IgD-negative memory B cell (primary cell): ENCODE measurements at regions not wholly inside any gene's neighbourhood (a gene's known extent, or its start where the extent isn't known, plus 50 kb on each side); places are given as distances from the start of the nearest gene placed in this dataset.
A peak's percentile ranks its signal among the peaks of the same experiment; 100 is the strongest.

Experiments used
- H3K27ac Mint-ChIP-seq, 3 donors: one replicate each; pipeline ENCODE4 v1.8.0; 2020 to 2022; ENCODE audit warnings: mild to moderate bottlenecking in 3 of 3, mixed read lengths in 3 of 3, moderate library complexity in 1 of 3
- H3K27me3 Mint-ChIP-seq: one replicate; pipeline ENCODE4 v1.8.0; 2021; ENCODE audit warnings: mixed read lengths
- H3K36me3 Mint-ChIP-seq: one replicate; pipeline ENCODE4 v1.8.0; 2020; ENCODE audit warnings: mild to moderate bottlenecking, mixed read lengths
- H3K4me1 Mint-ChIP-seq, 3 donors: one replicate each; pipeline ENCODE4 v1.8.0; 2020 to 2022; ENCODE audit warnings: mixed read lengths in 3 of 3, mild to moderate bottlenecking in 1 of 3
- H3K4me3 Mint-ChIP-seq, 4 donors: one replicate each; pipeline ENCODE4 v1.8.0; 2020 to 2022; ENCODE audit warnings: mild to moderate bottlenecking in 4 of 4, mixed read lengths in 4 of 4, moderate library complexity in 3 of 4
- H3K9me3 Mint-ChIP-seq, 3 donors: one replicate each; pipeline ENCODE4 v1.8.0; 2020 to 2021; ENCODE audit warnings: mixed read lengths in 3 of 3, mild to moderate bottlenecking in 1 of 3

GRCh38 chr16:48105976-48106375, 49.8 kb downstream of the ABCC12 start:
- no peaks in the 10 kb centered on the region for H3K36me3 Mint-ChIP-seq

GRCh38 chr16:48105456-48105855, 50.3 kb downstream of the ABCC12 start:
- Mint-ChIP-seq H3K27me3 (peaks cover 11% of the 10 kb centered on the region), H3K9me3 (no peaks in the 10 kb centered on the region), H3K4me3 (no peak overlapping the region), H3K27ac (no peak overlapping the region), H3K4me1 (peaks cover 0 to 8% (median 0%) of the 10 kb centered on the region in 3 donors), H3K36me3 (no peaks in the 10 kb centered on the region)

More at GRCh38 chr16:48105976-48106375, 49.8 kb downstream of the ABCC12 start:
- peaks cover 11% of the 10 kb centered on the region for H3K27me3 Mint-ChIP-seq
- no peaks in the 10 kb centered on the region for H3K9me3 Mint-ChIP-seq
- no peak overlapping the region for H3K4me3 Mint-ChIP-seq
- no peak overlapping the region for H3K27ac Mint-ChIP-seq
- peaks cover 0 to 8% (median 0%) of the 10 kb centered on the region in 3 donors for H3K4me1 Mint-ChIP-seq

- peaks cover 10% of the 10 kb centered on the region for H3K27me3 Mint-ChIP-seq
- H3K4me1 Mint-ChIP-seq = peaks cover 0 to 8% (median 0%) of the 10 kb centered on the region in 3 donors
- H3K4me3 Mint-ChIP-seq = no peak overlapping the region
- H3K36me3 Mint-ChIP-seq = no peaks in the 10 kb centered on the region
- no peaks in the 10 kb centered on the region for H3K9me3 Mint-ChIP-seq
- no peak overlapping the region for H3K27ac Mint-ChIP-seq
Measured at GRCh38 chr16:48103591-48103990, 52.2 kb downstream of the ABCC12 start.

GRCh38 chr16:48102083-48103008, 53.4 kb downstream of the ABCC12 start:
- Mint-ChIP-seq H3K27me3 (peaks cover 10% of the 10 kb centered on the region), H3K9me3 (no peaks in the 10 kb centered on the region), H3K36me3 (no peaks in the 10 kb centered on the region), H3K27ac (no peak overlapping the region), H3K4me1 (peaks cover 0 to 8% (median 0%) of the 10 kb centered on the region in 3 donors), H3K4me3 (no peak overlapping the region)

- Mint-ChIP-seq H3K4me3 (no peak overlapping the region), H3K36me3 (no peaks in the 10 kb centered on the region), H3K4me1 (peaks cover 0 to 8% (median 0%) of the 10 kb centered on the region in 3 donors), H3K9me3 (no peaks in the 10 kb centered on the region), H3K27me3 (peaks cover 7% of the 10 kb centered on the region), H3K27ac (no peak overlapping the region)
Measured at GRCh38 chr16:48101069-48101674, 54.6 kb downstream of the ABCC12 start.

- Mint-ChIP-seq H3K4me3 (no peak overlapping the region), H3K9me3 (no peaks in the 10 kb centered on the region), H3K27ac (no peak overlapping the region), H3K27me3 (peaks cover 3% of the 10 kb centered on the region), H3K4me1 (peaks cover 0 to 8% (median 0%) of the 10 kb centered on the region in 3 donors), H3K36me3 (peaks cover 1% of the 10 kb centered on the region)
Measured at GRCh38 chr16:48099455-48099854, 56.3 kb downstream of the ABCC12 start.

- Mint-ChIP-seq H3K36me3 (peaks cover 1% of the 10 kb centered on the region), H3K27ac (peak overlapping the region in 1 of 3 donors; percentile 10), H3K27me3 (peaks cover 4% of the 10 kb centered on the region), H3K9me3 (peaks cover 0 to 2% (median 0%) of the 10 kb centered on the region in 3 donors), H3K4me3 (no peak overlapping the region), H3K4me1 (peaks cover 0 to 8% (median 0%) of the 10 kb centered on the region in 3 donors)
Measured at GRCh38 chr16:48098472-48098871, 57.3 kb downstream of the ABCC12 start.

GRCh38 chr16:48091117-48091516, 64.7 kb downstream of the ABCC12 start:
- no peak overlapping the region for H3K4me3 Mint-ChIP-seq
- peaks cover 0 to 2% (median 0%) of the 10 kb centered on the region in 3 donors for H3K9me3 Mint-ChIP-seq
- H3K27me3 Mint-ChIP-seq = peaks cover 18% of the 10 kb centered on the region
- H3K4me1 Mint-ChIP-seq = peaks cover 0 to 5% (median 0%) of the 10 kb centered on the region in 3 donors
- no peak overlapping the region for H3K27ac Mint-ChIP-seq
- H3K36me3 Mint-ChIP-seq = peaks cover 1% of the 10 kb centered on the region

GRCh38 chr16:48089053-48089792, 66.6 kb downstream of the ABCC12 start:
- H3K4me1 Mint-ChIP-seq = peaks cover 0 to 5% (median 4%) of the 10 kb centered on the region in 3 donors
- H3K27ac Mint-ChIP-seq = no peak overlapping the region
- no peaks in the 10 kb centered on the region for H3K36me3 Mint-ChIP-seq
- H3K27me3 Mint-ChIP-seq = peaks cover 20% of the 10 kb centered on the region
- H3K4me3 Mint-ChIP-seq = no peak overlapping the region
- H3K9me3 Mint-ChIP-seq = peaks cover 0 to 2% (median 0%) of the 10 kb centered on the region in 3 donors

GRCh38 chr16:48087639-48088038, 68.2 kb downstream of the ABCC12 start:
- no peak overlapping the region for H3K4me3 Mint-ChIP-seq
- peaks cover 15% of the 10 kb centered on the region for H3K27me3 Mint-ChIP-seq
- H3K27ac Mint-ChIP-seq = no peak overlapping the region
- no peaks in the 10 kb centered on the region for H3K9me3 Mint-ChIP-seq
- peaks cover 0 to 6% (median 4%) of the 10 kb centered on the region in 3 donors for H3K4me1 Mint-ChIP-seq
- H3K36me3 Mint-ChIP-seq = no peaks in the 10 kb centered on the region

GRCh38 chr16:48086422-48086821, 69.4 kb downstream of the ABCC12 start:
- H3K4me3 Mint-ChIP-seq = no peak overlapping the region
- peak overlapping the region in 1 of 3 donors; percentile 60 for H3K27ac Mint-ChIP-seq
- H3K36me3 Mint-ChIP-seq = no peaks in the 10 kb centered on the region
- no peaks in the 10 kb centered on the region for H3K9me3 Mint-ChIP-seq
- H3K4me1 Mint-ChIP-seq = peaks cover 0 to 6% (median 4%) of the 10 kb centered on the region in 3 donors
- H3K27me3 Mint-ChIP-seq = peaks cover 8% of the 10 kb centered on the region

GRCh38 chr16:48085729-48086128, 70.1 kb downstream of the ABCC12 start:
- H3K4me1 Mint-ChIP-seq = peaks cover 0 to 6% (median 4%) of the 10 kb centered on the region in 3 donors
- H3K9me3 Mint-ChIP-seq = no peaks in the 10 kb centered on the region
- H3K27me3 Mint-ChIP-seq = peaks cover 2% of the 10 kb centered on the region
- no peak overlapping the region for H3K27ac Mint-ChIP-seq
- no peak overlapping the region for H3K4me3 Mint-ChIP-seq
- H3K36me3 Mint-ChIP-seq = no peaks in the 10 kb centered on the region

- Mint-ChIP-seq H3K4me1 (peaks cover 0 to 6% (median 4%) of the 10 kb centered on the region in 3 donors), H3K27me3 (peaks cover 2% of the 10 kb centered on the region)
Measured at GRCh38 chr16:48084826-48085225, 71.0 kb downstream of the ABCC12 start.

GRCh38 chr16:48082516-48082915, 73.3 kb downstream of the ABCC12 start:
- no peak overlapping the region for H3K4me3 Mint-ChIP-seq
- H3K9me3 Mint-ChIP-seq = no peaks in the 10 kb centered on the region
- H3K27ac Mint-ChIP-seq = no peak overlapping the region
- no peaks in the 10 kb centered on the region for H3K36me3 Mint-ChIP-seq
- peaks cover 3% of the 10 kb centered on the region for H3K27me3 Mint-ChIP-seq
- peaks cover 0 to 4% (median 1%) of the 10 kb centered on the region in 3 donors for H3K4me1 Mint-ChIP-seq

More at GRCh38 chr16:48084826-48085225, 71.0 kb downstream of the ABCC12 start:
- no peaks in the 10 kb centered on the region for H3K36me3 Mint-ChIP-seq
- H3K9me3 Mint-ChIP-seq = no peaks in the 10 kb centered on the region
- no peak overlapping the region for H3K4me3 Mint-ChIP-seq
- H3K27ac Mint-ChIP-seq = no peak overlapping the region

GRCh38 chr16:48081656-48082055, 74.1 kb downstream of the ABCC12 start:
- Mint-ChIP-seq H3K4me1 (peaks cover 0 to 4% (median 4%) of the 10 kb centered on the region in 3 donors), H3K9me3 (no peaks in the 10 kb centered on the region), H3K27me3 (peaks cover 6% of the 10 kb centered on the region), H3K4me3 (no peak overlapping the region), H3K36me3 (no peaks in the 10 kb centered on the region), H3K27ac (no peak overlapping the region)
